GM21360 (cell line): ENCODE measurements at regions not wholly inside any gene's neighbourhood (a gene's known extent, or its start where the extent isn't known, plus 50 kb on each side); places are given as distances from the start of the nearest gene placed in this dataset.

Experiments
- ATAC-seq: cut with Tn5 transposase; IDR thresholded peaks from one replicate; pipeline ENCODE4 v1.9.1; 2021; ENCODE audit warnings: mild to moderate bottlenecking, moderate library complexity; ENCODE audit not compliant: unreplicated experiment

DNA sequence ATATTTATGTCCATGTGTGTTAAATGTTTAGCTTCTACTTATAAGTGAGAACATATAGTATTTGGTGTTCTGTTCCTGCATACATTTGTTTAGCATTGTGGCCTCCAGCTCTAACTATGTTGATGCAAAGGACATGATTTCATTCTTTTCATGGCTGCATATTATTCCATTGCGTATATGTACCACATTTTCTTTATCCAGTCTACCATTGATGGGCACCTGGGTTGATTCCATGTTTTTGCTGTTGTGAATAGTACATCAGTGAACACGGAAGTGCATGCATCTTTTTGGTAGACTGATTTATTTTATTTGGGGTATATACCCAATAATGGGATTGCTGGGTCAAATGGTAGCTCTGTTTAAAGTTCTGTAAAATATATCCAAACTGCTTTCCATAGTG, 359.0 kb downstream of the SLCO4C1 start:
- ATAC-seq, result no peak

DNA sequence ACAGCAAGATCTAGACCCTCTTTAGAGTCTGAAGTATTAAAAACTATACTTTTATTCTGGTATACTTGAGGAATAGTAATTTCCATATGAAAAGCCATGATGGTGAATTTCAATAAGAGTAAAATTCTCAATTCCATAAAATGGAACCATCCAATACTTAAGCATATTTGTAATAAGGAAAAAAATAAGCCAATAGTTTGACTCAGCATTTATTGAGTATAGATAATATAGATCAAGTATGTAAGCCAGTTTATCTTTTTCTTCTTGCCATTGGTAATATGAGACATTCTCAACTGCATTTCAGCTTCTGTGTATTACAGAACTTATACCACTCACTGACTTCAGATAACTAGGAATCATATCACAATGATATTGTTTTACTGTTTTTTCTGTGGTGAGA, 361.0 kb downstream of the SLCO4C1 start:
- ATAC-seq, result no peak

DNA sequence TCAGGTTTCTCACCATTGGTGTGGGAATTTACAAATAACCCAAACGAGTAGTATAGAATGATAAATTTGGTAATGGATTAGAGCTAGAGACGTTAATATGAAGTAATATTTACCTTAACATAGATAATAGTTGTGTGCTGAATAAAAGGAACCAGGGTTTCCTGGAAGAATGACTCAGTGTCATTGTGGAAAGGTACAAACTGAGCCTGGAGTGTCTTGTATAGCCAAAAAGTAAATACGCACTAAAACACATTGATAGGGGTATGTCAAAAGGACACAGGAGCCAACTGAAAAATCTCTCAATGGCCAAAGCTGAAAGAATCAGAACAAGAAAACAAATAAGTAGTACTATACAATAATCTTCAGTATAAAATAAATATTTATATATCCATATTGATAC, 363.5 kb downstream of the SLCO4C1 start:
- ATAC-seq, result no peak

- no peak for ATAC-seq
These were observed 366.5 kb downstream of the SLCO4C1 start for GRCh38 chr5:101929628-101930027.

DNA sequence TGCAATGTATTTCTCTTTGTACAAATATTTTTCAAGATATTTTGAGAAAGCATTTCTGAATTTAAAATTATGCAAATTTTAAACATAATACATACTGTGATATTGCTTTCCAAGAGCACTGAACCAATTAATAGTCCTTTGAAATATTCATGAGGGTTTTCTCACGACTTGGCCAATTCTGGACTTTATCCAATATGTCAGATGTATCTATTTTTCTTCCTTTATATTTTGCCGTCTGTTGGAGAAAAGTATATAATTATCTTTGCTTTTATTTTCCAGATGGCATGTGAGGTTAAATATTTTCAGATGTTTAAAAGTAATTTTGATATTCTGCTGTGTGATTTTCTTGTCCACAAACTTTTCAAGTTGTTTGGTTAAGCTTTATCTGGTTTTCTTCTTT, 378.9 kb downstream of the SLCO4C1 start:
- ATAC-seq, result no peak

GRCh38 chr5:101915554-101915953, 380.5 kb downstream of the SLCO4C1 start:
- ATAC-seq, result no peak

DNA sequence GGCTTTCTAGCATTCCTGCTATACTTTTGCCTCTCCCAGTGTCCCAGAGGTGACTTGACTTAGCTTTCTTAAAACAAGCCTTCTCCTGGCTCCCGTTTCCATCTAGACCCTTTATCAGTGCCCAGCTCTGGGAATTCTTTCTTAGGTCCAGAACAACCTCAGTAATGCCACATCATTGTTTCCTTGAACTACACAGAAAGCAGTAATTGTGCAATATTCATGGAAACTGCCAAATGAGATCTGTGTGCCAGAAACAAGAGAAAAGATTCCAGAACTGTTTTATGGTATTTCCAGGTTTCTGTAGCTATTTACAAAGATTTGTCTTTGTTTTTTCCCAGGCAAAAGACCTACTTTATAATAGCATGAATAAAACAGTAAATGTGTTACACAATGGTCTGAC, 391.3 kb downstream of the SLCO4C1 start:
- ATAC-seq, result no peak

DNA sequence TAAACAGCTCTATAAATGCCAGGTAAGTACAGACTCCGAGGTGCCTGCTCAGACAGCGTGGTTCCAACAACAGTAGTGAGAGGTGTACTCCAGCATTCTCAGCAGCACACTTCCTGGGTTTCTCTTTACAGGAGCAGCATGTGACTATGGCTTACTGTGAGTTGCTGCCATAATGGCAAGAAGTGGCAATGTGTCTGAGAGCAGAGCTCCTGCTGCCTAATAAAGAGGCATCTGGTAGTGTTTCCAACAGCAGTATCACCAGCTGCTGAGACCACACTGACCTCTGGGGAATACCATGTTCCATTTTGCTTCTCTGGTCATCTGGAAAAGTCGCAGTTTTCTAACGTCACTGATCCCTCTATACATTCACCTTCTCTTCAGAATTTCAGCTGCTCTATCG, 398.2 kb downstream of the SLCO4C1 start:
- peak; percentile 78 for ATAC-seq

GRCh38 chr5:101894985-101895384, 401.1 kb downstream of the SLCO4C1 start:
- no peak for ATAC-seq

- no peak for ATAC-seq
These were observed 417.9 kb downstream of the SLCO4C1 start for GRCh38 chr5:101878190-101878589.

- ATAC-seq, result no peak
These were observed 418.6 kb downstream of the SLCO4C1 start for GRCh38 chr5:101877451-101877850.

- no peak for ATAC-seq
These were observed 429.6 kb downstream of the SLCO4C1 start for GRCh38 chr5:101866473-101866872.

DNA sequence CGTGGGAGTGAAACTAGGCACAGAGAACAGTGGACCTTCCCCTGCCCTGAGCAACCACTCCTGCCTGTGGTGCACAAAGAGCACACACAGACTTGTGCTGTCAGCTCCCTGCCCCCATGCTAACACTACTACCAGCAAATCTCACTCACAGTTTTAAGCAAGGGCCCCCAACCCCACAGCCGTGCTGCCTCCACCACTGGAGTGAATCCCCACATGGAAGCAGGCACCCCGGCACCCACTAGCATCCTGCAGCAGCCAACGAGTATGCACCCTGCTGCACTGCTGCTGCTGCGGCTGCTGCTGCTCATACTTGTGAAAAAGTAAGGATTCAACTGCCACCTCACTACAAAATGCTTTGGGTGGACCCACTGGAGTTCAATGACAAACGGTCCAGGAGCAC, 435.5 kb downstream of the SLCO4C1 start:
- no peak for ATAC-seq

DNA sequence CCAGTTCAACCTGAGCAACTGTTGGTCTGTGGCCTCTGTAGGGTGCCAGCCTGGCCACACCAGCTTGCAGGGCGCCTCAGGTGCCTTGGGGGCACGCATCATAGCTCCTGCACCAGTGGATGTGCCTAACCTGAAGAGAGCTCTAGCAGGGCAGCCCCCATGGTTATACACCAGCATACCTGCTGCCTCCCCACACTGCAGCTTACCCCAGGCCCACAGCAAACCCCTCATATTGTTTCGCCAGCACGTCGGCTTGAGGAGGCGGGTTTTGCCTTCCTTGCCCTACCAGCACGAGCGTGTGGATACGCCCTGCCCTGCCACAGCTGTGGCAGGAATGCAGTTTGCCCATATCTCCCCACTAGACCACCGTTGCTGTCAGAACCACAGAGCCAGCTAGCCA, 435.9 kb downstream of the SLCO4C1 start:
- no peak for ATAC-seq

DNA sequence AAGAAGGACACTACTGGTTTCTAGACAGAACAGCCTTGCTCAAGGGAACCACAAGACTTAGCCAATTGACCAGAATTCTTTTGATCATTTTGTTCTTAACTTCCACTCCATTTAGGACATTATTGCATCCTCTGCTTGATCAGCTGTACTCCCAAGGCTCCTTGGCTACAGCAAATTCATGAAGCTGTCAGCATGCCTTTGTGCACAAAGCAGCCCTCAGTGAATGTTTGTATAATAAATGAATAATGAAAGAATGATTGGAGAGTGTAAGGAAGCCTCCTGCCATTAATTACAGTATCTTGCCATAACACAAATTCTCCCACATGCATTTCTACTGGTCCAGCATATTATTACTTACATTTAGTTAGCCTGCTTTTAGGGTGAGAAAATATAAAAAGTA, 449.6 kb downstream of the SLCO4C1 start:
- ATAC-seq, result no peak

- ATAC-seq, result no peak
These were observed 453.0 kb downstream of the SLCO4C1 start for GRCh38 chr5:101843055-101843454.

DNA sequence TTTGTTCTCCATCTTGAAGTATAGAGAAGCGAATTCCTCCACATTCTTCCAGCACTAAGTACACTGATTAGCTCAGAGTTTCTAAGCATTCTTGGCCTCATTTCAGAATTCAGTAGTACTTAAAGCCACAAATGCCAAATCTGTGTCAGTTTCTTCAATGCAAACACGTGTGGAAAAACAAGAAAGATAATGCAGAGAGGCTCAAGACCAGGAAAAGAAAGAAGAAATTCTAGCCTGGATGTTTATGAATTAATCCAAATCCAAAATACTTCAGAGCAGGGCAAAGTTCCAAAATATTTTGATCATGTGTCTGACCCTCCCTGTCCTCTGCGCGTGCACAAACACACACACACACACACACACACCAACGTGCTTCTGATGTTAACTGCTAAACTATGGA, 457.6 kb downstream of the SLCO4C1 start:
- no peak for ATAC-seq

GRCh38 chr5:101829255-101829654, 466.8 kb downstream of the SLCO4C1 start:
- ATAC-seq, result no peak

- ATAC-seq, result no peak
These were observed 484.6 kb downstream of the SLCO4C1 start for GRCh38 chr5:101811466-101811865.

- ATAC-seq, result no peak
These were observed 489.7 kb downstream of the SLCO4C1 start for GRCh38 chr5:101806410-101806809.

GRCh38 chr5:101796427-101796826, 499.7 kb downstream of the SLCO4C1 start:
- ATAC-seq, result no peak

GRCh38 chr5:101788797-101789196, 507.3 kb downstream of the SLCO4C1 start:
- ATAC-seq, result no peak

- no peak for ATAC-seq
These were observed 511.0 kb downstream of the SLCO4C1 start for GRCh38 chr5:101785090-101785489.
